Suprapubic skin (tissue), 3 donors: ENCODE measurements at regions not wholly inside any gene's neighbourhood (a gene's known extent, or its start where the extent isn't known, plus 50 kb on each side); places are given as distances from the start of the nearest gene placed in this dataset.

Experiments
- CTCF ChIP-seq, 2 donors: fragments of 200-600 bp in 1 of 2; fragments of 450-650 bp in 1 of 2; sonication (generic) in 1 of 2; IDR thresholded peaks; one replicate each; pipeline ENCODE4 v1.5.1; 2016 to 2019; ENCODE audit warnings: antibody characterized with exemption in 2 of 2, mild to moderate bottlenecking in 1 of 2, moderate library complexity in 1 of 2
- EP300 ChIP-seq: sonication (generic); formaldehyde crosslinking; IDR thresholded peaks from one replicate; pipeline ENCODE4 v1.6.1; 2017; ENCODE audit warnings: antibody characterized with exemption

DNA sequence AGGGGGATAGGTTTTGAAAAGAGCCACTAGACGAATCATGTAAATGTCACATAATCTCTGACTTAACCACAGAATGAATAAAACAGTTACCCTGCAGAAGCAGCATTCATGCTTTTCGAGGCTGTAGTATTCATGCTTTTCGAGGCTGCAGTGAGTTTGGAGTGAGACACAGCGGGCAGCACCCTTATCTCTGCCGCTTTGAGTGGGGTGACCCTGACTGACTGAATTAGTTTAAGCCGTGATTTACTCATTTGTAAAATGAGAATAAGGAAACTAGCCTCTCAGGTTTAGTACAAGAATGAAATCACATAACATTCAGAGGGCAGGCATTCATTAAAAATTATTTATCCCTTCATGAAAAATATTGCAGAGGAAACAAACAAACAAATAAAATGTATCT, 92.8 kb upstream of the KMT2C start:
- no peak for TF ChIP-seq CTCF (IDR thresholded peaks at IDR 0.05)
- TF ChIP-seq EP300, result no peak
